GM23338 (cell line): ENCODE measurements at regions not wholly inside any gene's neighbourhood (a gene's known extent, or its start where the extent isn't known, plus 50 kb on each side); places are given as distances from the start of the nearest gene placed in this dataset.

Experiments
- ATAC-seq: fragments of 200-7000 bp; cut with Tn5 transposase; 3 replicates; pipeline ENCODE4 v1.9.1; 2020
- DNase-seq: peaks from one replicate; pipeline ENCODE4 v3.0.0-alpha.2; 2015; ENCODE audit warnings: low spot score
- H2AFZ ChIP-seq: fragments of 200-600 bp; sonication (generic); 2 replicates; pipeline ENCODE4 v1.8.0; 2016; ENCODE audit warnings: antibody characterized with exemption, mild to moderate bottlenecking, moderate library complexity
- H3F3A ChIP-seq: fragments of 200-600 bp; sonication (generic); replicated peaks from 2 replicates; pipeline ENCODE4 v1.8.0; 2017; ENCODE audit warnings: antibody characterized with exemption, mixed run types, low read depth
- H3K27ac ChIP-seq: fragments of 200-600 bp; sonication (generic); 2 replicates; pipeline ENCODE4 v1.6.1; 2016; ENCODE audit warnings: low read depth
- H3K27me3 ChIP-seq: fragments of 200-600 bp; sonication (generic); 2 replicates; pipeline ENCODE4 v1.8.0; 2016; ENCODE audit warnings: mild to moderate bottlenecking, mixed run types, moderate library complexity; ENCODE audit not compliant: insufficient read depth
- H3K36me3 ChIP-seq: fragments of 200-600 bp; sonication (generic); 2 replicates; pipeline ENCODE4 v1.8.0; 2016; ENCODE audit warnings: mild to moderate bottlenecking; ENCODE audit not compliant: insufficient read depth
- H3K4me1 ChIP-seq: fragments of 200-600 bp; sonication (generic); 2 replicates; pipeline ENCODE4 v1.8.0; 2016; ENCODE audit warnings: mild to moderate bottlenecking, moderate library complexity; ENCODE audit not compliant: insufficient read depth
- H3K4me2 ChIP-seq: fragments of 200-600 bp; sonication (generic); 2 replicates; pipeline ENCODE4 v1.7.1; 2017; ENCODE audit warnings: mixed run types
- H3K4me3 ChIP-seq: fragments of 200-600 bp; sonication (generic); 2 replicates; pipeline ENCODE4 v1.6.1; 2016; ENCODE audit warnings: mixed run types
- H3K79me2 ChIP-seq: fragments of 200-600 bp; sonication (generic); replicated peaks from 2 replicates; pipeline ENCODE4 v1.8.0; 2017; ENCODE audit warnings: mild to moderate bottlenecking; ENCODE audit not compliant: insufficient read depth
- H3K9me2 ChIP-seq: fragments of 200-600 bp; sonication (generic); 2 replicates; pipeline ENCODE4 v1.8.0; 2017; ENCODE audit not compliant: insufficient read depth
- H4K20me1 ChIP-seq: fragments of 200-600 bp; sonication (generic); replicated peaks from 2 replicates; pipeline ENCODE4 v1.8.0; 2017; ENCODE audit warnings: mild to moderate bottlenecking; ENCODE audit not compliant: insufficient read depth
- H3K27ac Mint-ChIP-seq: 2 replicates; pipeline ENCODE4 v1.8.0; 2020; ENCODE audit warnings: inconsistent platforms, mild to moderate bottlenecking, moderate library complexity, mixed read lengths
- H3K27me3 Mint-ChIP-seq: 3 replicates; pipeline ENCODE4 v1.8.0; 2022; ENCODE audit warnings: low read depth, mild to moderate bottlenecking, moderate library complexity, mixed read lengths, inconsistent platforms; ENCODE audit not compliant: insufficient read depth, poor library complexity
- H3K36me3 Mint-ChIP-seq: 3 replicates; pipeline ENCODE4 v1.8.0; 2021; ENCODE audit warnings: low read depth, mild to moderate bottlenecking, inconsistent platforms, moderate library complexity, mixed read lengths
- H3K4me1 Mint-ChIP-seq: 3 replicates; pipeline ENCODE4 v1.8.0; 2020; ENCODE audit warnings: mild to moderate bottlenecking, inconsistent platforms, mixed read lengths
- H3K4me3 Mint-ChIP-seq: 3 replicates; pipeline ENCODE4 v1.8.0; 2021; ENCODE audit warnings: moderate library complexity, mild to moderate bottlenecking, inconsistent platforms, mixed read lengths
- H3K9me3 Mint-ChIP-seq: 3 replicates; pipeline ENCODE4 v1.8.0; 2020; ENCODE audit warnings: moderate library complexity, mild to moderate bottlenecking, inconsistent platforms, mixed read lengths
- POLR2AphosphoS5 ChIP-seq: IDR thresholded peaks from 2 replicates; pipeline ENCODE4 v1.6.1; 2016; ENCODE audit warnings: antibody characterized with exemption, low read depth
- STAT1 ChIP-seq: IDR thresholded peaks from one replicate; pipeline ENCODE4 v1.6.1; 2016; ENCODE audit warnings: antibody characterized with exemption; ENCODE audit not compliant: unreplicated experiment
- ZNF114 ChIP-seq: fragments of 250-450 bp; sonication (Bioruptor Pico); IDR thresholded peaks from 2 replicates; pipeline ENCODE4 v1.5.0; 2020; ENCODE audit warnings: mild to moderate bottlenecking, moderate library complexity
- TF ChIP-seq, protein P1 (sequence below): fragments of 250-450 bp; sonication (Bioruptor Pico); IDR thresholded peaks from 2 replicates; pipeline ENCODE4 v1.5.0; 2020; ENCODE audit warnings: mild to moderate bottlenecking, moderate library complexity
- TF ChIP-seq, protein P2 (sequence below), 2 experiments: fragments of 200-600 bp in 1 of 2; sonication (generic) in 1 of 2; conservative IDR thresholded peaks; 2 replicates each; pipeline versions ENCODE4 v1.5.1 to v1.6.1; 2016 to 2017; ENCODE audit warnings: antibody characterized with exemption in 2 of 2, low read depth in 2 of 2, mild to moderate bottlenecking in 2 of 2, moderate library complexity in 1 of 2
- TF ChIP-seq, protein P3 (sequence below): IDR thresholded peaks from one replicate; pipeline ENCODE4 v1.6.1; 2018; ENCODE audit warnings: antibody characterized with exemption; ENCODE audit not compliant: unreplicated experiment

DNA sequence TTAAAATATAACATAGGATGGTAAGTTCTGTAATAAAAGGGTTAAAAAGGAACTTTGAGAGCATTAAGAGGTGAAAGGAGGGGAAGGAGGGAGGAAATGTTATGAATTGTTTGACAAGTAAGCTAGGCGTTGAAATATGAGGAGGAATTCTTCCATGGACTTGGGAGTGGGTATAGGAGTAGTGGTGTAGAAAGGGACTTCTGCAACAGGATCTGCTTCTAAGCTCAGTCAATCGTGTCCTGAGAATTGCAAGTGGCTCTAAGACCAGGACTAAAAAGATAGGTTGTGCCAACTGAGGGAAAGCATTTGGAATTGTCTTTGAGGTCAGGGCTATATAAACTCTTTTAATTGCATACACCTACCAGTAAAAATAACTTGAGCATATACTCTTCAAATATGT, 74.1 kb upstream of the SLC38A2 start (continued):
- TF ChIP-seq, protein P1, sequence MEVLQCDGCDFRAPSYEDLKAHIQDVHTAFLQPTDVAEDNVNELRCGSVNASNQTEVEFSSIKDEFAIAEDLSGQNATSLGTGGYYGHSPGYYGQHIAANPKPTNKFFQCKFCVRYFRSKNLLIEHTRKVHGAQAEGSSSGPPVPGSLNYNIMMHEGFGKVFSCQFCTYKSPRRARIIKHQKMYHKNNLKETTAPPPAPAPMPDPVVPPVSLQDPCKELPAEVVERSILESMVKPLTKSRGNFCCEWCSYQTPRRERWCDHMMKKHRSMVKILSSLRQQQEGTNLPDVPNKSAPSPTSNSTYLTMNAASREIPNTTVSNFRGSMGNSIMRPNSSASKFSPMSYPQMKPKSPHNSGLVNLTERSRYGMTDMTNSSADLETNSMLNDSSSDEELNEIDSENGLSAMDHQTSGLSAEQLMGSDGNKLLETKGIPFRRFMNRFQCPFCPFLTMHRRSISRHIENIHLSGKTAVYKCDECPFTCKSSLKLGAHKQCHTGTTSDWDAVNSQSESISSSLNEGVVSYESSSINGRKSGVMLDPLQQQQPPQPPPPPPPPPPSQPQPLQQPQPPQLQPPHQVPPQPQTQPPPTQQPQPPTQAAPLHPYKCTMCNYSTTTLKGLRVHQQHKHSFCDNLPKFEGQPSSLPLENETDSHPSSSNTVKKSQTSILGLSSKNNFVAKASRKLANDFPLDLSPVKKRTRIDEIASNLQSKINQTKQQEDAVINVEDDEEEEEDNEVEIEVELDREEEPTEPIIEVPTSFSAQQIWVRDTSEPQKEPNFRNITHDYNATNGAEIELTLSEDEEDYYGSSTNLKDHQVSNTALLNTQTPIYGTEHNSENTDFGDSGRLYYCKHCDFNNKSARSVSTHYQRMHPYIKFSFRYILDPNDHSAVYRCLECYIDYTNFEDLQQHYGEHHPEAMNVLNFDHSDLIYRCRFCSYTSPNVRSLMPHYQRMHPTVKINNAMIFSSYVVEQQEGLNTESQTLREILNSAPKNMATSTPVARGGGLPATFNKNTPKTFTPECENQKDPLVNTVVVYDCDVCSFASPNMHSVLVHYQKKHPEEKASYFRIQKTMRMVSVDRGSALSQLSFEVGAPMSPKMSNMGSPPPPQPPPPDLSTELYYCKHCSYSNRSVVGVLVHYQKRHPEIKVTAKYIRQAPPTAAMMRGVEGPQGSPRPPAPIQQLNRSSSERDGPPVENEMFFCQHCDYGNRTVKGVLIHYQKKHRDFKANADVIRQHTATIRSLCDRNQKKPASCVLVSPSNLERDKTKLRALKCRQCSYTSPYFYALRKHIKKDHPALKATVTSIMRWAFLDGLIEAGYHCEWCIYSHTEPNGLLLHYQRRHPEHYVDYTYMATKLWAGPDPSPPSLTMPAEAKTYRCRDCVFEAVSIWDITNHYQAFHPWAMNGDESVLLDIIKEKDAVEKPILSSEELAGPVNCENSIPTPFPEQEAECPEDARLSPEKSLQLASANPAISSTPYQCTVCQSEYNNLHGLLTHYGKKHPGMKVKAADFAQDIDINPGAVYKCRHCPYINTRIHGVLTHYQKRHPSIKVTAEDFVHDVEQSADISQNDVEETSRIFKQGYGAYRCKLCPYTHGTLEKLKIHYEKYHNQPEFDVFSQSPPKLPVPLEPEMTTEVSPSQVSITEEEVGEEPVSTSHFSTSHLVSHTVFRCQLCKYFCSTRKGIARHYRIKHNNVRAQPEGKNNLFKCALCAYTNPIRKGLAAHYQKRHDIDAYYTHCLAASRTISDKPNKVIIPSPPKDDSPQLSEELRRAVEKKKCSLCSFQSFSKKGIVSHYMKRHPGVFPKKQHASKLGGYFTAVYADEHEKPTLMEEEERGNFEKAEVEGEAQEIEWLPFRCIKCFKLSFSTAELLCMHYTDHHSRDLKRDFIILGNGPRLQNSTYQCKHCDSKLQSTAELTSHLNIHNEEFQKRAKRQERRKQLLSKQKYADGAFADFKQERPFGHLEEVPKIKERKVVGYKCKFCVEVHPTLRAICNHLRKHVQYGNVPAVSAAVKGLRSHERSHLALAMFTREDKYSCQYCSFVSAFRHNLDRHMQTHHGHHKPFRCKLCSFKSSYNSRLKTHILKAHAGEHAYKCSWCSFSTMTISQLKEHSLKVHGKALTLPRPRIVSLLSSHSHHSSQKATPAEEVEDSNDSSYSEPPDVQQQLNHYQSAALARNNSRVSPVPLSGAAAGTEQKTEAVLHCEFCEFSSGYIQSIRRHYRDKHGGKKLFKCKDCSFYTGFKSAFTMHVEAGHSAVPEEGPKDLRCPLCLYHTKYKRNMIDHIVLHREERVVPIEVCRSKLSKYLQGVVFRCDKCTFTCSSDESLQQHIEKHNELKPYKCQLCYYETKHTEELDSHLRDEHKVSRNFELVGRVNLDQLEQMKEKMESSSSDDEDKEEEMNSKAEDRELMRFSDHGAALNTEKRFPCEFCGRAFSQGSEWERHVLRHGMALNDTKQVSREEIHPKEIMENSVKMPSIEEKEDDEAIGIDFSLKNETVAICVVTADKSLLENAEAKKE (CRISPR knock-in tag) = no peak
- TF ChIP-seq POLR2AphosphoS5 = no peak
- no peak for TF ChIP-seq ZNF114

DNA sequence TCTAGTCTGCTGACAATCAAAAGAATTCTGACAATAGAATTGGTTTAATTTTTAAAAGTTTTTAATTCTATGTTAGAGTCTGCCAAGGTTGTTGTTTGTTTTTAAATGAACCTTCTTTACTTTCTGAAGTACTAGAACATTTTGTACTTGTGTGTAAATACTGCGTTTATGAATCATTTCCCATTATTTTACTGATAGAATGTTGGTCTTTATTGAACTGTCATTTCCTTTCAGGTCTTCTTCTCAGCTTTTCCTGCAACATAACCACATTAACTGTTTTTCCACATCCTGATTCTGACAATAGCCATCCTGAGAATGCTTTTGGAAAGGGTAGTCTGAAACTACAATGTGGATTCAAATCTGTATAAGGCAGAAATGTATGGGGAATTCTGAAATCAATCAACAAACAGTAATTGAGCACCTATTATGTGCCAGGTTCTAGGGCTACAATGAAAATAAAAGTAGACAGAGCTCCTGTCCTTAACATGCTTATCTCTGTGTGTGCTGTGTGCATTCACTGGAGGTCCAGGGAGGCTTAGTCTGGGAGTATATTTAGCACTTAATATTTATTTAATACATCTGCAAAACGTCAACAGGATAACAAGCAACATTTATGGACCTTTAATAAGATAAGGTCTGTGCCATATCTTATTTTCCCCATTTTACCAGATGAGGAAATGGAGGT, 73.1 kb upstream of the SLC38A2 start:
- ATAC-seq = no peak
- TF ChIP-seq STAT1 = no peak
- TF ChIP-seq, protein P2, sequence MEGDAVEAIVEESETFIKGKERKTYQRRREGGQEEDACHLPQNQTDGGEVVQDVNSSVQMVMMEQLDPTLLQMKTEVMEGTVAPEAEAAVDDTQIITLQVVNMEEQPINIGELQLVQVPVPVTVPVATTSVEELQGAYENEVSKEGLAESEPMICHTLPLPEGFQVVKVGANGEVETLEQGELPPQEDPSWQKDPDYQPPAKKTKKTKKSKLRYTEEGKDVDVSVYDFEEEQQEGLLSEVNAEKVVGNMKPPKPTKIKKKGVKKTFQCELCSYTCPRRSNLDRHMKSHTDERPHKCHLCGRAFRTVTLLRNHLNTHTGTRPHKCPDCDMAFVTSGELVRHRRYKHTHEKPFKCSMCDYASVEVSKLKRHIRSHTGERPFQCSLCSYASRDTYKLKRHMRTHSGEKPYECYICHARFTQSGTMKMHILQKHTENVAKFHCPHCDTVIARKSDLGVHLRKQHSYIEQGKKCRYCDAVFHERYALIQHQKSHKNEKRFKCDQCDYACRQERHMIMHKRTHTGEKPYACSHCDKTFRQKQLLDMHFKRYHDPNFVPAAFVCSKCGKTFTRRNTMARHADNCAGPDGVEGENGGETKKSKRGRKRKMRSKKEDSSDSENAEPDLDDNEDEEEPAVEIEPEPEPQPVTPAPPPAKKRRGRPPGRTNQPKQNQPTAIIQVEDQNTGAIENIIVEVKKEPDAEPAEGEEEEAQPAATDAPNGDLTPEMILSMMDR (conservative IDR thresholded peaks at IDR 0.05; ENCODE audit: low read depth in 2 of 2) = no peak
- TF ChIP-seq, protein P3, sequence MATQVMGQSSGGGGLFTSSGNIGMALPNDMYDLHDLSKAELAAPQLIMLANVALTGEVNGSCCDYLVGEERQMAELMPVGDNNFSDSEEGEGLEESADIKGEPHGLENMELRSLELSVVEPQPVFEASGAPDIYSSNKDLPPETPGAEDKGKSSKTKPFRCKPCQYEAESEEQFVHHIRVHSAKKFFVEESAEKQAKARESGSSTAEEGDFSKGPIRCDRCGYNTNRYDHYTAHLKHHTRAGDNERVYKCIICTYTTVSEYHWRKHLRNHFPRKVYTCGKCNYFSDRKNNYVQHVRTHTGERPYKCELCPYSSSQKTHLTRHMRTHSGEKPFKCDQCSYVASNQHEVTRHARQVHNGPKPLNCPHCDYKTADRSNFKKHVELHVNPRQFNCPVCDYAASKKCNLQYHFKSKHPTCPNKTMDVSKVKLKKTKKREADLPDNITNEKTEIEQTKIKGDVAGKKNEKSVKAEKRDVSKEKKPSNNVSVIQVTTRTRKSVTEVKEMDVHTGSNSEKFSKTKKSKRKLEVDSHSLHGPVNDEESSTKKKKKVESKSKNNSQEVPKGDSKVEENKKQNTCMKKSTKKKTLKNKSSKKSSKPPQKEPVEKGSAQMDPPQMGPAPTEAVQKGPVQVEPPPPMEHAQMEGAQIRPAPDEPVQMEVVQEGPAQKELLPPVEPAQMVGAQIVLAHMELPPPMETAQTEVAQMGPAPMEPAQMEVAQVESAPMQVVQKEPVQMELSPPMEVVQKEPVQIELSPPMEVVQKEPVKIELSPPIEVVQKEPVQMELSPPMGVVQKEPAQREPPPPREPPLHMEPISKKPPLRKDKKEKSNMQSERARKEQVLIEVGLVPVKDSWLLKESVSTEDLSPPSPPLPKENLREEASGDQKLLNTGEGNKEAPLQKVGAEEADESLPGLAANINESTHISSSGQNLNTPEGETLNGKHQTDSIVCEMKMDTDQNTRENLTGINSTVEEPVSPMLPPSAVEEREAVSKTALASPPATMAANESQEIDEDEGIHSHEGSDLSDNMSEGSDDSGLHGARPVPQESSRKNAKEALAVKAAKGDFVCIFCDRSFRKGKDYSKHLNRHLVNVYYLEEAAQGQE = no peak
- Mint-ChIP-seq H3K27ac (no peak overlapping the region), H3K27me3 (peaks cover 4% of the 10 kb centered on the region), H3K4me3 (no peak overlapping the region), H3K36me3 (peaks cover 12% of the 10 kb centered on the region; the same call in 2 of the 3 replicates), H3K4me1 (peaks cover 29% of the 10 kb centered on the region), H3K9me3 (peaks cover 5% of the 10 kb centered on the region; the same call in 2 of the 3 replicates)
- H3K9me2 ChIP-seq = no peaks in the 10 kb centered on the region
- no peak overlapping the region for H3K4me3 ChIP-seq
- no peaks in the 10 kb centered on the region for H4K20me1 ChIP-seq
- no peak overlapping the region for H3K27ac ChIP-seq
- no peak overlapping the region for H3K4me2 ChIP-seq
- H3K36me3 ChIP-seq = no peaks in the 10 kb centered on the region
- H3K79me2 ChIP-seq = no peaks in the 10 kb centered on the region
- no peak overlapping the region for H2AFZ ChIP-seq
- DNase-seq = no peak
- H3F3A ChIP-seq = no peaks in the 10 kb centered on the region
- no peaks in the 10 kb centered on the region for H3K27me3 ChIP-seq
- 0 out of 2 replicates have a peak, but pooled peaks cover 5% of the 10 kb centered on the region for H3K4me1 ChIP-seq
